Endothelial cell of umbilical vein (primary cell): ENCODE measurements at regions not wholly inside any gene's neighbourhood (a gene's known extent, or its start where the extent isn't known, plus 50 kb on each side); places are given as distances from the start of the nearest gene placed in this dataset.

Experiments used
- BruUV-seq: library from RNA; stranded (reverse); fragments of 400-500 nt; replicated peaks from 2 replicates; lab custom pipeline; 2021; lab: Mats Ljungman, UMichigan
- CTCF ChIA-PET: fragments of 300-600, 350-600 bp; sonication (Branson Sonifier 250); formaldehyde crosslinking; loops from one replicate; lab custom pipeline; 2021; ENCODE audit warnings: antibody characterized with exemption, inconsistent platforms; lab: Charles Lee
- POLR2A ChIA-PET: fragments of 300-600, 350-600 bp; sonication (Branson Sonifier 250); formaldehyde crosslinking; loops from one replicate; lab custom pipeline; 2021; ENCODE audit warnings: antibody characterized with exemption, inconsistent platforms; lab: Charles Lee
- DNase-seq: peaks from one replicate; pipeline ENCODE4 v3.0.0-alpha.2; 2011; ENCODE audit warnings: low read depth, low spot score
- FAIRE-seq: peaks from 2 replicates; lab custom pipeline; 2011; peaks lifted over from hg19 to GRCh38; lab: Jason Lieb, UNC
- H2AFZ ChIP-seq: 2 replicates; pipeline ENCODE4 v1.6.0; 2012; ENCODE audit warnings: low read depth, low read length, control low read depth, inconsistent platforms
- H3K27ac ChIP-seq: 2 replicates; pipeline ENCODE4 v1.5.1; 2011; ENCODE audit warnings: low read depth, mild to moderate bottlenecking, control low read depth, low read length, moderate library complexity; ENCODE audit not compliant: insufficient read depth
- H3K27me3 ChIP-seq, 2 experiments: 2 replicates each; pipeline versions ENCODE4 v1.6.0 to v1.6.1; 2011; ENCODE audit warnings: low read length in 2 of 2, mixed read lengths in 1 of 2; ENCODE audit not compliant: control insufficient read depth in 2 of 2, insufficient read depth in 2 of 2
- H3K36me3 ChIP-seq, 2 experiments: 2 replicates in 1 of 2; 3 replicates in 1 of 2; pipeline ENCODE4 v1.5.1; 2011; ENCODE audit warnings: low read length in 2 of 2, mild to moderate bottlenecking in 1 of 2, moderate library complexity in 1 of 2; ENCODE audit not compliant: control insufficient read depth in 2 of 2, insufficient read depth in 2 of 2; ENCODE audit errors: extremely low read depth in 1 of 2
- H3K4me1 ChIP-seq: 3 replicates; pipeline ENCODE4 v1.5.1; 2011; ENCODE audit warnings: mild to moderate bottlenecking, low read length; ENCODE audit not compliant: control insufficient read depth, insufficient read depth; ENCODE audit errors: extremely low read depth
- H3K4me2 ChIP-seq: 2 replicates; pipeline ENCODE4 v1.6.1; 2011; ENCODE audit warnings: low read length, control low read depth, mixed read lengths; ENCODE audit not compliant: insufficient read depth
- H3K4me3 ChIP-seq, 3 experiments: fragments of 200-600 bp in 1 of 3; sonication (generic), shearing (Covaris generic) in 1 of 3; replicated peaks in 1 of 3; 2 replicates each; pipeline ENCODE4 v1.5.1; 2011 to 2016; ENCODE audit warnings: control low read depth in 3 of 3, low read length in 3 of 3, mild to moderate bottlenecking in 2 of 3, inconsistent platforms in 1 of 3, low read depth in 1 of 3, moderate library complexity in 1 of 3; ENCODE audit not compliant: insufficient read depth in 1 of 3
- H3K79me2 ChIP-seq: 2 replicates; pipeline ENCODE4 v1.6.0; 2012; ENCODE audit warnings: low read length, inconsistent platforms; ENCODE audit not compliant: control insufficient read depth, insufficient read depth
- H3K9ac ChIP-seq: replicated peaks from 2 replicates; pipeline ENCODE3; 2011; ENCODE audit warnings: low read length, control low read depth; ENCODE audit not compliant: insufficient read depth; ENCODE audit errors: extremely low read depth
- H3K9me1 ChIP-seq: replicated peaks from 3 replicates; pipeline ENCODE4 v1.6.0; 2011; ENCODE audit warnings: mild to moderate bottlenecking, low read length; ENCODE audit not compliant: control insufficient read depth, insufficient read depth; ENCODE audit errors: extremely low read depth
- H3K9me3 ChIP-seq: replicated peaks from 2 replicates; pipeline ENCODE4 v1.5.1; 2012; ENCODE audit warnings: low read length, inconsistent platforms; ENCODE audit not compliant: control insufficient read depth, insufficient read depth
- H4K20me1 ChIP-seq: replicated peaks from 2 replicates; pipeline ENCODE3; 2011; ENCODE audit warnings: mild to moderate bottlenecking, low read length; ENCODE audit not compliant: control insufficient read depth, insufficient read depth; ENCODE audit errors: extremely low read depth
- CTCF ChIP-seq, 2 donors: IDR thresholded peaks; 1 replicate in 1 of 2; 2 replicates in 1 of 2; pipeline ENCODE4 v1.5.1; 2011; ENCODE audit warnings: low read length in 2 of 2, mild to moderate bottlenecking in 2 of 2, moderate library complexity in 2 of 2, control low read depth in 1 of 2, inconsistent platforms in 1 of 2, low read depth in 1 of 2; ENCODE audit not compliant: insufficient read depth in 1 of 2; ENCODE audit errors: extremely low read depth in 1 of 2
- EZH2 ChIP-seq: IDR thresholded peaks from 2 replicates; pipeline ENCODE4 v1.6.1; 2012; ENCODE audit warnings: borderline replicate concordance, low read depth, mild to moderate bottlenecking, moderate library complexity, low read length, inconsistent platforms; ENCODE audit not compliant: severe bottlenecking
- FOS ChIP-seq: IDR thresholded peaks from 2 replicates; pipeline ENCODE4 v1.6.1; 2011; ENCODE audit warnings: mild to moderate bottlenecking, low read length, moderate library complexity, borderline replicate concordance; ENCODE audit not compliant: insufficient read depth
- GATA2 ChIP-seq: IDR thresholded peaks from 2 replicates; pipeline ENCODE4 v1.7.0; 2011; ENCODE audit warnings: low read depth, mild to moderate bottlenecking, moderate library complexity, mixed read lengths, low read length; ENCODE audit not compliant: insufficient read length, insufficient read depth
- JUN ChIP-seq: IDR thresholded peaks from 2 replicates; pipeline ENCODE4 v1.6.1; 2011; ENCODE audit warnings: borderline replicate concordance, low read depth; ENCODE audit not compliant: insufficient read length, insufficient read depth
- MAX ChIP-seq: IDR thresholded peaks from 2 replicates; pipeline ENCODE4 v1.6.1; 2011; ENCODE audit not compliant: insufficient read depth, insufficient read length
- MYC ChIP-seq: IDR thresholded peaks from one replicate; pipeline ENCODE4 v1.6.1; 2011; ENCODE audit warnings: mild to moderate bottlenecking, low read depth, low read length
- POLR2A ChIP-seq: IDR thresholded peaks from 2 replicates; pipeline ENCODE4 v1.6.1; 2012; ENCODE audit warnings: low read depth, mild to moderate bottlenecking, control low read depth, low read length
- POLR2AphosphoS5 ChIP-seq: IDR thresholded peaks from 2 replicates; pipeline ENCODE4 v1.6.1; 2012; ENCODE audit warnings: low read depth, mild to moderate bottlenecking, control low read depth, low read length, moderate library complexity; ENCODE audit not compliant: insufficient read depth
- dilution Hi-C: fragments of 300-500 bp; cut with MboI; formaldehyde crosslinking; loops from one replicate; pipeline ENCODE4 v1.15.0; 2019; ENCODE audit warnings: low sequenced_read_pairs; ENCODE audit not compliant: extremely low pct_ligation_motif_present
- intact Hi-C: fragments of 100-400 bp; cut with micrococcal nuclease; formaldehyde crosslinking; loops from one replicate; pipeline ENCODE4 v1.10.0; 2022

GRCh38 chr2:186980787-186981550 is 132.0 kb upstream of the ZSWIM2 start:
- TF ChIP-seq FOS (no peak), POLR2AphosphoS5 (no peak), EZH2 (no peak), POLR2A (no peak), MAX (no peak), MYC (no peak), CTCF (IDR thresholded peaks at IDR 0.05; ENCODE audit: extremely low read depth in 1 of 2, insufficient read depth in 1 of 2, low read depth in 1 of 2, low read length in 2 of 2) (no peak), GATA2 (no peak), JUN (no peak)
- DNase-seq (no peak), FAIRE-seq (no peak)
- H4K20me1 ChIP-seq, result no peaks in the 10 kb centered on the region
- no peaks in the 10 kb centered on the region for H3K79me2 ChIP-seq
- H3K9me1 ChIP-seq, result no peaks in the 10 kb centered on the region
- dilution Hi-C loops, result no loop called here
- ChIA-PET CTCF (interaction anchor here (0.5 to 0.7 kb wide), 2 partner anchors 9 to 39 kb away, joined by 3 read pairs; no protein-coding TSS in a partner anchor), POLR2A (no interaction called here)
- BruUV-seq, result no TSS peak
- H2AFZ ChIP-seq, result no peak overlapping the region
- no peaks in the 10 kb centered on the region for H3K27me3 ChIP-seq
- H3K9ac ChIP-seq, result no peak overlapping the region
- H3K36me3 ChIP-seq, result no peaks in the 10 kb centered on the region
- intact Hi-C loops, result no loop called here
- H3K4me2 ChIP-seq, result no peak overlapping the region
- no peak overlapping the region for H3K4me3 ChIP-seq
- no peak overlapping the region for H3K27ac ChIP-seq
- H3K9me3 ChIP-seq, result no peaks in the 10 kb centered on the region
- no peaks in the 10 kb centered on the region for H3K4me1 ChIP-seq
